Suprapubic skin (tissue), 4 donors: ENCODE measurements at regions not wholly inside any gene's neighbourhood (a gene's known extent, or its start where the extent isn't known, plus 50 kb on each side); places are given as distances from the start of the nearest gene placed in this dataset.
"Not testable (repeated sequence)": the region's sequence is repeated elsewhere in the genome, so short reads cannot be mapped to it uniquely, and the experiment has no call there.

Experiments used
- EP300 ChIP-seq: sonication (generic); formaldehyde crosslinking; IDR thresholded peaks from one replicate; pipeline ENCODE4 v1.6.1; 2017; ENCODE audit warnings: antibody characterized with exemption
- POLR2A ChIP-seq, 2 donors: fragments of 450-650 bp; IDR thresholded peaks; one replicate each; pipeline ENCODE4 v1.6.1; 2017; ENCODE audit warnings: antibody characterized with exemption in 2 of 2, mild to moderate bottlenecking in 2 of 2, moderate library complexity in 2 of 2
- POLR2AphosphoS5 ChIP-seq, 3 donors: sonication (generic); formaldehyde crosslinking; IDR thresholded peaks; one replicate each; pipeline ENCODE4 v1.6.1; 2017; ENCODE audit warnings: antibody characterized with exemption in 3 of 3
- TF ChIP-seq, protein P1 (sequence below), 2 donors: fragments of 200-600 bp in 1 of 2; fragments of 450-650 bp in 1 of 2; sonication (generic) in 1 of 2; IDR thresholded peaks; one replicate each; pipeline ENCODE4 v1.5.1; 2016 to 2019; ENCODE audit warnings: antibody characterized with exemption in 2 of 2, mild to moderate bottlenecking in 1 of 2, moderate library complexity in 1 of 2

DNA sequence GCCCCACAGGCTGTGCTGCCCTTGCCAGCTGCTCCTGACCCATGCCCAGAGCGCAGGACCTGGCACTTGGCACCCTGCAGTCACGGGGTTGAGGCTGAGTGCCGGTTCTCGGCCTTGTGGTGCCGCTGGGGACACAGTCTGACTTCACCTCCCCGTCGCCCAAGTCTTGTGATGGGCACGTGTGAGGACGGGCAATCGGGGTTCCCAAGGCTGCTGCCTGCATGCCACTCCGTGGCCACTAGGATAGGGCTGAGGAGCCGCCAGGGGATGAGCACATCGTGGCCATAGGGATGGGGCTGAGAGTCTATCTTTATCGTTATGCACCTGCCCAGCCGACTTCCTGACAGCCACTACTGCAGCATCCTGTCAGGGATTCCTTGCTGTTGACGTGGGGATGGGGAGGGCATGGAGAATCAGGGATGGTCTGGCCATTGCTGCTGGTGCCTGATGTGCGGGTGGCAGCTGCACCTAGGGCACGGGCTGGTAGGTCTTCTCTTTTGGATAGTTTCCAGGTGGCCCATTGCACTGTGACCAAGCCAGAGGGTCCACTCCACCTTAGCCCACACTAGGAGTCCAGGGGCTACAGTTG lies 243.5 kb downstream of the FOXD4L6 start:
- not testable (repeated sequence) for TF ChIP-seq POLR2A (IDR thresholded peaks at IDR 0.05); EP300; POLR2AphosphoS5 (IDR thresholded peaks at IDR 0.05)
- TF ChIP-seq, protein P1, sequence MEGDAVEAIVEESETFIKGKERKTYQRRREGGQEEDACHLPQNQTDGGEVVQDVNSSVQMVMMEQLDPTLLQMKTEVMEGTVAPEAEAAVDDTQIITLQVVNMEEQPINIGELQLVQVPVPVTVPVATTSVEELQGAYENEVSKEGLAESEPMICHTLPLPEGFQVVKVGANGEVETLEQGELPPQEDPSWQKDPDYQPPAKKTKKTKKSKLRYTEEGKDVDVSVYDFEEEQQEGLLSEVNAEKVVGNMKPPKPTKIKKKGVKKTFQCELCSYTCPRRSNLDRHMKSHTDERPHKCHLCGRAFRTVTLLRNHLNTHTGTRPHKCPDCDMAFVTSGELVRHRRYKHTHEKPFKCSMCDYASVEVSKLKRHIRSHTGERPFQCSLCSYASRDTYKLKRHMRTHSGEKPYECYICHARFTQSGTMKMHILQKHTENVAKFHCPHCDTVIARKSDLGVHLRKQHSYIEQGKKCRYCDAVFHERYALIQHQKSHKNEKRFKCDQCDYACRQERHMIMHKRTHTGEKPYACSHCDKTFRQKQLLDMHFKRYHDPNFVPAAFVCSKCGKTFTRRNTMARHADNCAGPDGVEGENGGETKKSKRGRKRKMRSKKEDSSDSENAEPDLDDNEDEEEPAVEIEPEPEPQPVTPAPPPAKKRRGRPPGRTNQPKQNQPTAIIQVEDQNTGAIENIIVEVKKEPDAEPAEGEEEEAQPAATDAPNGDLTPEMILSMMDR (IDR thresholded peaks at IDR 0.05), result not testable (repeated sequence)
